GM18505 (cell line): ENCODE measurements at regions not wholly inside any gene's neighbourhood (a gene's known extent, or its start where the extent isn't known, plus 50 kb on each side); places are given as distances from the start of the nearest gene placed in this dataset.
"Not testable (repeated sequence)": the region's sequence is repeated elsewhere in the genome, so short reads cannot be mapped to it uniquely, and the experiment has no call there.

Experiments used
- ATAC-seq: cut with Tn5 transposase; IDR thresholded peaks from one replicate; pipeline ENCODE4 v1.9.1; 2021; ENCODE audit not compliant: unreplicated experiment
- POLR2A ChIP-seq: IDR thresholded peaks from 4 replicates; pipeline ENCODE4 v1.6.1; 2011; ENCODE audit warnings: borderline replicate concordance; ENCODE audit not compliant: insufficient read depth, insufficient read length; ENCODE audit errors: extremely low read depth

- no peak for ATAC-seq
- TF ChIP-seq POLR2A = no peak
These were observed 123.5 kb downstream of the MAP3K7 start for GRCh38 chr6:90463359-90463758.

- no peak for ATAC-seq
- no peak for TF ChIP-seq POLR2A
These were observed 124.8 kb downstream of the MAP3K7 start for GRCh38 chr6:90462102-90462501.

GRCh38 chr6:90461383-90461782, 125.5 kb downstream of the MAP3K7 start:
- no peak for ATAC-seq
- TF ChIP-seq POLR2A = no peak

- no peak for ATAC-seq
- no peak for TF ChIP-seq POLR2A
These were observed 126.8 kb downstream of the MAP3K7 start for GRCh38 chr6:90460051-90460450.

GRCh38 chr6:90459225-90459758, 127.6 kb downstream of the MAP3K7 start:
- no peak for ATAC-seq
- no peak for TF ChIP-seq POLR2A

GRCh38 chr6:90458353-90459224, 128.3 kb downstream of the MAP3K7 start:
- TF ChIP-seq POLR2A = no peak
- ATAC-seq = no peak

- ATAC-seq = no peak
- no peak for TF ChIP-seq POLR2A
These were observed 129.0 kb downstream of the MAP3K7 start for GRCh38 chr6:90457867-90458259.

GRCh38 chr6:90456997-90457866, 129.6 kb downstream of the MAP3K7 start:
- ATAC-seq = not testable (repeated sequence)

GRCh38 chr6:90456001-90456400, 130.9 kb downstream of the MAP3K7 start:
- ATAC-seq = no peak

GRCh38 chr6:90454836-90455427, 131.9 kb downstream of the MAP3K7 start:
- TF ChIP-seq POLR2A = no peak
- ATAC-seq = no peak

More at GRCh38 chr6:90456001-90456400, 130.9 kb downstream of the MAP3K7 start:
- no peak for TF ChIP-seq POLR2A

- no peak for TF ChIP-seq POLR2A
- no peak for ATAC-seq
These were observed 136.5 kb downstream of the MAP3K7 start for GRCh38 chr6:90450268-90450953.

- no peak for ATAC-seq
- TF ChIP-seq POLR2A = no peak
These were observed 137.6 kb downstream of the MAP3K7 start for GRCh38 chr6:90449311-90449710.

- no peak for ATAC-seq
- TF ChIP-seq POLR2A = no peak
These were observed 138.0 kb downstream of the MAP3K7 start for GRCh38 chr6:90448836-90449235.

- no peak for TF ChIP-seq POLR2A
- ATAC-seq = no peak
These were observed 140.7 kb downstream of the MAP3K7 start for GRCh38 chr6:90446164-90446563.
